NCI-H446 (cell line): ENCODE measurements at regions not wholly inside any gene's neighbourhood (a gene's known extent, or its start where the extent isn't known, plus 50 kb on each side); places are given as distances from the start of the nearest gene placed in this dataset.
"Not testable (repeated sequence)": the region's sequence is repeated elsewhere in the genome, so short reads cannot be mapped to it uniquely, and the experiment has no call there.

Experiments used
- DNase-seq, 2 experiments: peaks; one replicate each; lab custom pipeline; 2025; lab: John Stamatoyannopoulos, UW

GRCh38 chr17:59494757-59495368 lies 70.5 kb upstream of the DHX40 start:
- DNase-seq = no peak

GRCh38 chr17:59496178-59496577 lies 69.2 kb upstream of the DHX40 start:
- DNase-seq = no peak

DNA sequence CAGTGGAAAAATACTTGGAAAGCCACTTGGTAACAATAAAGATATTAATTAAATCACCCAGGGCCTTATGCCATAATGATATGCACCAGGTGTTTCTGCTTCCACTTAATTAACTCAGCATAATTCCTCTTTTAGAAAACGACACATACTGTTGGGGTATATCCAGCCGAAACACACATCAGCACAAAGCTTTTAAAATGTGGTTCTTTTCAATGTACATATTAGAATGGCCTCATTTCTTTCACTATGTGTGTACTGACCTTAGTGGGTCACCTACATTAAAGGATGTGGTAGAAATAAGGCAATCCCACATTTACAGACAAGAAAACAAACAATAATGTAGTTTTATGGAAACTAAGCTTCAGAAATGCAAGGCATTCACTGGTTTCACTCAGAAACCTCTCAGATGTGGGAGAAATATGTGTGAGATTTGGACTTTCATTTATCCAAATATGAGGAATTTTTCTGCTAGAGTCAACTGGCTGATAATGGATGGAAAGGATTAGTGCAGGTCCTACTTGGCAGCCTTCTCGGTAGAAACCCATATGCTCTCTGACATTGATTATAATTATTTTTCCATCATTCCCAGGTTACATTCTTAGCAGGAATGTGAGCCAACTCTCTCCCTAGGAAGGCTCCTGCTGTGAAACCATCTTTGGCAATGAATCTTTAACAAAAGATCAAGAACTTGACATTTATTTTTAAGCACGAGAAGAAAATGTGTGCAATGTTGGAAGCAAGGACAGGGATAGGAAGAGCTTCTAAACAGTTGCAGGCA lies 66.7 kb upstream of the DHX40 start:
- peak; percentile 58 to 85 for DNase-seq

DNA sequence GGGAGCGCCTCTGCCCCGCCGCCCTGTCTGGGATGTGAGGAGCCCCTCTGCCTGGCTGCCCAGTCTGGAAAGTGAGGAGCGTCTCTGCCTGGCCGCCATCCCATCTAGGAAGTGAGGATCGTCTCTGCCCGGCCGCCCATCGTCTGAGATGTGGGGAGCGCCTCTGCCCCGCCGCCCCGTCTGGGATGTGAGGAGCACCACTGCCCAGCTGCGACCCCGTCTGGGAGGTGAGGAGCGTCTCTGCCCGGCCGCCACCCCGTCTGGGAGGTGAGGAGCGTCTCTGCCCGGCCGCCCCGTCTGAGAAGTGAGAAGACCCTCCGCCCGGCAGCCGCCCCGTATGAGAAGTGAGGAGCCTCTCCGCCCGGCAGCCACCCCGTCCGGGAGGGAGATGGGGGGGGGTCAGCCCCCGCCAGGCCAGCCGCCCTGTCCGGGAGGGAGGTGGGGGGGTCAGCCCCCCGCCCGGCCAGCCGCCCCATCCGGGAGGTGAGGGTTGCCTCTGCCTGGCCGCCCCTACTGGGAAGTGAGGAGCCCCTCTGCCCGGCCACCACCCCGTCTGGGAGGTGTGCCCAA lies 65.2 kb upstream of the DHX40 start:
- DNase-seq = not testable (repeated sequence)

DNA sequence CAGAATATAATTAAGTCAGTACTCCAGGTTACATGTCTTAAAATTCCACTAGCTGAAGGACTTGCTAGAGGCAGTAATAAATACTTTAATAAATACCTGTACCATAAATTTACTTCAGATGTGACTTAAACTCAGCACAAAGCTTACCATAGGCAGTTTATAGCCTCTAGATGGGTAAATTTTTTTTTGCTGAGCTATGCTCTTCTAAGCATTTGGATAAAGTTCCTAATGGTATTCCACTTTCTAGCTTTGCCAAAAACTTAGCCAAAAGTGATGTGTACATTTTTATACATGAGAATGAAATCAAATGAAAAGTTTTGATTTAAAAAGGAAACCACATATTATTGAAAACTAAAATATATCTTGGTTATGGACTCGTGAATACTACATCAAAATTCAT lies 63.7 kb upstream of the DHX40 start:
- no peak for DNase-seq

GRCh38 chr17:59502800-59503199 lies 62.6 kb upstream of the DHX40 start:
- no peak for DNase-seq

DNA sequence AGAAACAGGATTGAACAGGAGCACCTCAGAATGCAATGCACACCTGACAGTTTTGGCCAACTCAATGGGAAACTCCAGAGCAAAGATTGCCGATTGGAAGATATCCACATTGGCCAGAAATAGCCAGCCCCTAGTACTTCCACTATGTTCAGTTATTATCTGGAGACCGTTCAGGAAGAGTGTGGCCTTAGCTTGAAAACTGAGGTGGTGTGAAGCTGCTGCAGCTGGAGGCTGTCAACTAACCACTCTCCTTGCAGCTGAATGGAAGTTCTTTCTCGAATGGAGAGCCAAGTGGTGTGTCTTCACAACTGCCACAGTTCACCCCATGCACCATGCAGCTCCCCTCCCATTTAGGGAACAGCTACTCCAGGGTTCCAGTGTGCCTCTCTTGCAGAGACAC lies 61.9 kb upstream of the DHX40 start:
- no peak for DNase-seq

DNA sequence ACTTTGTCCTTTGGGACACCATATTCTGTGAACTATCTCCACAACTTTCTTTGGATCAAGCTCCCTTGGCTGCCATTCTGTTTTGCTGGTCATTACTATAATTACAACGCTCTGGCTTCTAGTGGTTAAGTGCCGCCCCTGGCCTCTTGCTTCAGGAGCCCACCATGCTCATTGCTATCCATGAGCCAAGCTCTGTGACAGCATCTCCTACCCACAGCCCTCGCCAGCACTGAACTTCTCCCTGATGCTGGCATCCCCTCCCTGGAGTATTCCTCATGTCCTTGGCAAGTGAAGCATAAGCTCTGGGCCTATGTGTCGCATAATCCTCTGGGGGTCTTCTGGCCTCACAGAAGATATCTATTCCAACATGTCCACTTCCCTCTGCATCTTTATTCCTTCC lies 60.6 kb upstream of the DHX40 start:
- DNase-seq = no peak

GRCh38 chr17:59505610-59506276 lies 59.7 kb upstream of the DHX40 start:
- no peak for DNase-seq

GRCh38 chr17:59506894-59507726 lies 58.3 kb upstream of the DHX40 start:
- no peak for DNase-seq

GRCh38 chr17:59508999-59509625 lies 56.3 kb upstream of the DHX40 start:
- DNase-seq = no peak

DNA sequence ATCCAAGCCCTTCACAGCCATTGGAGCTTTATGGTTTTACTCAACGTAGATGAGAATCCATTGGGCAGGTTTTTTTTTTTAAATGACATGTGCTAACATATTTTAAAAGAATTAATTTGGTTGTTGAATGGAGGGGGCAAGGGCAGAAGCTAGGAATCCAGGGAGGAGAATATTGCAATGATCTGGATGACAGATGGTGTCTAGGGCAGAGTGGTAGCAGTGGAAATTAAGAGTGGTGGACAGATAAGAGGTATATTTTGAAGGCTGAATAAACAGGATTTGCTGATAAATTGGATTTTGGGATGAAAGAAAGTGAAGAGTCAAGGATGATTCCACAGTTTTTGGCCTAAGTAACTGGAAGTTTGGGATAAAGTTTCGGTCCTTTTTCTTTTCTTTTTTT lies 54.8 kb upstream of the DHX40 start:
- no peak for DNase-seq

GRCh38 chr17:59511726-59512125 lies 53.7 kb upstream of the DHX40 start:
- no peak for DNase-seq

GRCh38 chr17:59512844-59513385 lies 52.5 kb upstream of the DHX40 start:
- no peak for DNase-seq

- DNase-seq = peak; percentile 76 to 92
Measured at GRCh38 chr17:59513934-59514841, 51.2 kb upstream of the DHX40 start.
